ENCODE measurements at regions not wholly inside any gene's neighbourhood (a gene's known extent, or its start where the extent isn't known, plus 50 kb on each side); places are given as distances from the start of the nearest gene placed in this dataset.

DNA sequence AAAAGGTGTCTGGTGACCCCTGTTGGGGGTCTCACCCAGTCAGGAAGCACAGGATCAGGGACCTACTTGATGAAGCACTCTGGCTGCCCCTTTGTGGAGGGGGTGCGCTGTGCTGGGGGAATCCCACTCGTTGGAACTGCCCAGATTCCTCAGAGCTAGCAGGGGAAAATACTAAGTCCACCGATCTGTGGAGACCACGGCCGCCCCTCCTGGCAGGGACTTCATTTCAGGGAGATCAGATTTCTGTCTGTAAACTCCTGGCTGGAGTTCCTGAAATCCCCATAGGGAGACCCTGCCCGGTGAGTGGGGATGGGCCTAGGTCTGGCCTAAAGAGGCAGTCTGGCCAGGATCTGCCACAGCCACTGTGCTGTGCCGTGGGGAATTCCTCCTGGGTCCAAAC is 79.3 kb upstream of the ADCY1 start:
- TF ChIP-seq POLR2A (IDR thresholded peaks at IDR 0.05) (no peak), POLR2AphosphoS5 (IDR thresholded peaks at IDR 0.05) (no peak)
- TF ChIP-seq, protein P1, sequence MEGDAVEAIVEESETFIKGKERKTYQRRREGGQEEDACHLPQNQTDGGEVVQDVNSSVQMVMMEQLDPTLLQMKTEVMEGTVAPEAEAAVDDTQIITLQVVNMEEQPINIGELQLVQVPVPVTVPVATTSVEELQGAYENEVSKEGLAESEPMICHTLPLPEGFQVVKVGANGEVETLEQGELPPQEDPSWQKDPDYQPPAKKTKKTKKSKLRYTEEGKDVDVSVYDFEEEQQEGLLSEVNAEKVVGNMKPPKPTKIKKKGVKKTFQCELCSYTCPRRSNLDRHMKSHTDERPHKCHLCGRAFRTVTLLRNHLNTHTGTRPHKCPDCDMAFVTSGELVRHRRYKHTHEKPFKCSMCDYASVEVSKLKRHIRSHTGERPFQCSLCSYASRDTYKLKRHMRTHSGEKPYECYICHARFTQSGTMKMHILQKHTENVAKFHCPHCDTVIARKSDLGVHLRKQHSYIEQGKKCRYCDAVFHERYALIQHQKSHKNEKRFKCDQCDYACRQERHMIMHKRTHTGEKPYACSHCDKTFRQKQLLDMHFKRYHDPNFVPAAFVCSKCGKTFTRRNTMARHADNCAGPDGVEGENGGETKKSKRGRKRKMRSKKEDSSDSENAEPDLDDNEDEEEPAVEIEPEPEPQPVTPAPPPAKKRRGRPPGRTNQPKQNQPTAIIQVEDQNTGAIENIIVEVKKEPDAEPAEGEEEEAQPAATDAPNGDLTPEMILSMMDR (IDR thresholded peaks at IDR 0.05): no peak
